GM19395 (cell line): ENCODE measurements at regions not wholly inside any gene's neighbourhood (a gene's known extent, or its start where the extent isn't known, plus 50 kb on each side); places are given as distances from the start of the nearest gene placed in this dataset.
A peak's percentile ranks its signal among the peaks of the same experiment; 100 is the strongest.
"Not testable (repeated sequence)": the region's sequence is repeated elsewhere in the genome, so short reads cannot be mapped to it uniquely, and the experiment has no call there.

Experiments
- ATAC-seq: cut with Tn5 transposase; IDR thresholded peaks from one replicate; pipeline ENCODE4 v1.9.1; 2021; ENCODE audit warnings: mild to moderate bottlenecking, moderate library complexity; ENCODE audit not compliant: unreplicated experiment

DNA sequence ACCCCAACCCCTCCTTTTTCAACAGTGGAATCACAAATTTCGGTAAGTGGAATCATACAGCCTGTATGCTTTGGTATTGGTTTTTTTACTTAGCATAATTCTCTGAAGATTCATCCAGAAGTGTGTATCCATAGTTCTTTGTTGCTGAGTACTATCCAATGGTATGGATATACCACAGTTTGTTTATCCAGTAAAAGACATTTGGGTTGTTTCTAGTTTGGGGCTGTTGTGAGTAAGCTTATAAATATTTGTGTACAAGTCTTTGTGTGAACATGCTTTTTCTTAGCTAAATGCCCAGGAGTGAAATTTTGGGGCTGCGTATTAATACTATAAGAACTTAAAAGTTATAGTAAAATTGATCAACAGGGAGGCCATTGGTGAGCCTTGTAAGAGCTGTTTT is 57.5 kb upstream of the GC start:
- ATAC-seq: no peak

DNA sequence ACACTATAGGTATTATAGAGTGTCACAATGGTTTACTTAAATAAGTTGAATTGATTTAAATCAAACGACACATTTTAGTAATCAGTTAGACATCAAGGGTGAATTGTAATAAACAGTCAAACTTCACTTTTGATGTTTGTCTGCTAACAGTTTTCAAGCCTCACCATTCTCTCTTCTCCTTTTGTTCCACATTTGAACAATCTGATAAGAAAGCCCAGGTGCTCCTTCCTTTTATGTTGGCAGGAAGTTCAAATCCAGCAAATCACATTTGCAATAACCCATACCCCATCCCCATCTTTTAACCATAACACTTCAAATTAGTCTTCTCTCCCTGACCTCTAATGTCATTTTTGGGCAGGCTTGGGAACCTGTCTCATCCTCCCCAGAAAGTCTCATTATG is 63.4 kb upstream of the GC start:
- no peak for ATAC-seq

DNA sequence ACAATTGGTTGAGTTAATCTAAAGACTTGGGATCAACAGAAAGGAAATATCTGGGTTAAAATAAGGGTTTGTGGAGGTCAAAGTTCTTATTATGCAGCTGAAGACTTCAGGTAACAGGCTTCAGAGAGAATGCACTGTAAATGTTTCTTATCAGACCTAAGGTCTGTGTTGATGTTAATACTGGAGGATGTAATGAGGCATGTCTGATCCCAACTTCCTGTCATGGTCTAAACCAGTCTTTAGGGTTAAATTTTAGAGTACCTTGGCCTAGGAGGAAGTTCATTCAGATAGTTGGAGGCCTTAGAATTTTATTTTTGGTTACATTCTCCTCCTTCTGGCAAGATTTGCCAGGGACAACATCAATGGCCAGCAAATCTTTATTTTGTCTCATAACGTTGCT is 72.1 kb upstream of the GC start:
- ATAC-seq: no peak

DNA sequence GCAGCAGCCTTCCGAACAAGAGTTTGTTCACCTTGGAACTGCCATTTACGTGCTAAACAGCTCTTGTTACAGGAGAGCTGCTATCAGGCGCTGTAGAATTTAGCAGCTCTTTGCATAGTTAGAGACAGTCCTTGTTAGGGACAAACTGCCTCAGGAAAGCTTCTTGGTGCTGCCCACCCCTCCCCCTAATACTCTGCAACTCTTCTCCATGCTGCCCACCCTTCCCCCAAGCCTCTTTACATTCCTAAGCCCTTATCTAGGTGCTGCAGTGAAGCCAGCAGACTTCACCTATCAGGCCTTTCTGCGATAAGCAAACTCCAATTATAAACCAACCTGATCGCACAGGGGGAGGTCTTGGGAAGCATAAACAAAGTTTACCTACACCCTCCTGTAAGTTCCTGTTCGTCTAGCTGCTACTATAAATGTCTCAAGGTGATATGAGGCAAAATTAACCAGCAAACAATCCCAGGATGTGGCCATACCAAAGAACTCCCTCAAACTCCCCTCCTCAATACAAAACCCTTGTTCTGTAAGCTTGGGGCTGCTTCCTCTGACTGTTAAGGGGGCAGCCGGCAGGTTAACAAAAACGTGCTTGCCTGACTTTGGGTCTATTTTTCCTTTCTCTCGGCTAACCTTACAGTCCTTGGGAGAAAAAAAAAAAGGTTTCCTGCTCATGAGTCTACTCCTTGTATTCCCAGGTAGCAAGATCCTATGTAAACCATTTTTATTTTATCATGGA is 74.0 kb upstream of the GC start:
- no peak for ATAC-seq

DNA sequence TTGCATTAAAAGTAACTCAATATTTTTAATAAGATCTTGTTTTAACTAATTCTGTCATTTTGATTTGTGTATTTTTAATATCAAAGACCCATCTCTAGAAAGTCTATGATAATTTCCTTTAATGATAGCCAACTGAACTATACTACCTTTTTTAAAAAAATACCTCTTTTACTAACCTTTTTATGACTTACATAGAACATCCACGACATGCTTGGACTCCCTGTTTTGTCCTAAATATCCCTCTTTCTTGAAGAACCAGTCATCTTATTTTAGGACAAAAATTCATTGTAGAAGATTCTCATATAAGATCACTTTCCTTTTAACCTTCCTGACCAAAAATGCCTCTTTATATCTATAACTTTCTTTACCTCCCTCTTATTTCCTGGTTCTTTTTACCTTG is 76.8 kb upstream of the GC start:
- ATAC-seq: no peak

DNA sequence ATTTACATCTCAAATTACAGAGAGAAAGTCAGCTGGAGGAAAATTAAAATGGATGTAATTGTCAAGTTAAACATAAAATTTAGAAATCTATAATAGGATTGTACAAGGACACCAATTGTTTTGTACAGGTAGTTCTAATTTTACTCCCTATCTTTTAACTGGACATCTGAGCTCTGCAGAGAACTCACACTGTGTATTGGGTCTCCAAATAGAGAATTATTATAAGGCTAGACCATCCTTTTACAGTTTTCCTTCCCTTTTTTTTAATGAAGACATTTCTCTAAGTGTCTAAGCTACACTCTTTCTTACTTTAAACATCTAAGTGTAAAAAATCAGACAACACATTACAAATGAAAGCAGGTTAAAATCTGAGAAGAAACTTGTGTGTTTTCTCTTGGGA is 78.4 kb upstream of the GC start:
- no peak for ATAC-seq

DNA sequence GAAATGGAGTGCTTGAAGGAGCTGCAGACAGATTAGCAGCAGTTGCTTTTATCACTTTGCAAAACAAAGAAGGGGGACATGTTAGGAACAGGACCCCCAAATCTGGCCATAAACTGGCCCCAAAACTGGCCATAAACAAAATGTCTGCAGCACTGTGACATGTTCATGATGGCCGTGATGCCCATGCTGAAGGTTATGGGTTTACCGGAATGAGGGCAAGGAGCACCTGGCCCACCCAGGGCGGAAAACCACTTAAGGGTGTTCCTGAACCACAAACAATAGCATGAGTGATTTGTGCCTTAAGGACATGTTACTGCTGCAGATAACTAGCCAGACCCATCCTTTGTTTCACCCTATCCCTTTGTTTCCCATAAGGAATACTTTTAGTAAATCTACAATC is 79.6 kb upstream of the GC start:
- no peak for ATAC-seq

DNA sequence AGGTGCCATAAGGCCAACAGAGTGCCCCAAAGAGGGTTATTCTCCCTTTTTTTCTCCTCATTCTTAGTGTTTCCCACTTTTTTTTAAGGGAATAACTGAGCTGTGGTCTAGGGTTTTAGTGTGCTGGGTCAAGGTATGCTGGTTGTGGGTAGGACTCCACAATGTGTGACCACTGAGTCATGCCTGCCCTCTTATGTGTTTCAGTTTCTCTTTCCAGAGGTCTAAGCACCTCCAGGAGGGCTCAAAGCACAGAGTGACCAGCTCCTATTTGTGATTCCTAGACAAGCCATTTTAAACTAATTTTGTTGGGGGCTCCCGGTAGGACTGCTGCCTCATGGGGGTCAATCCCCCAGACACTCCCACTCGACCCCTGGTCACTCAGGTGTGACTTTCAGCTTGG is 80.5 kb upstream of the GC start:
- no peak for ATAC-seq

DNA sequence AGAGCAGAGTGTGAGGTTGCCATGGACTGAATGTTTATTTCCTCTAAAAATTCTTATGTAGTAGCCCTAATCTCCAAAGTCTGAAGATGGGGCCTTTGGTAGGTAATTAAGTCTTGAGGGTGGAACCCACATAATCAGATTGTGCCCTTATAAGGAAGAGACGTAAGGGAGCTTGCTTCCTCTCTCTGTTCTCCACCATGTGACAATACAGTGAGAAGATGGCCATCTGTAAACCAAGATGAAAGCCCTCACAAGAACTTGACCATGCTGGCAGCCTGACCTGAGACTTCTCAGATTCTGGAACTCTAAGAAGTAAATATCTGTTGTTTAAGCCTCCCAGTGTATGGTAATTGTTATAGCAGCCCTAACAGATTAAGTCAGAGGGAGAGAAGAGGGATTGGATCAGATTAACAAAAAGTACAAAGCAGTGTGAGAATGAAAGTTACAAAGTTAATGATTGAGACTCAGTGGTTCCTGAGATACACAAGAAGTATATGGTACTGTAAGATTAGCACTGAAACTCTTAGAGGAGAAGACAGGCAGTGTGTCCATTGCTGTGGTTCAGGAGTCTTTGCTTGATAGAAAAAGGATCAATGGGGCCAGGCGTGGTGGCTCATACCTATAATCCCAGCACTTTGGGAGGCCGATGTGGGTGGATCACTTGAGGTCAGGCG is 82.5 kb upstream of the GC start:
- ATAC-seq: no peak

DNA sequence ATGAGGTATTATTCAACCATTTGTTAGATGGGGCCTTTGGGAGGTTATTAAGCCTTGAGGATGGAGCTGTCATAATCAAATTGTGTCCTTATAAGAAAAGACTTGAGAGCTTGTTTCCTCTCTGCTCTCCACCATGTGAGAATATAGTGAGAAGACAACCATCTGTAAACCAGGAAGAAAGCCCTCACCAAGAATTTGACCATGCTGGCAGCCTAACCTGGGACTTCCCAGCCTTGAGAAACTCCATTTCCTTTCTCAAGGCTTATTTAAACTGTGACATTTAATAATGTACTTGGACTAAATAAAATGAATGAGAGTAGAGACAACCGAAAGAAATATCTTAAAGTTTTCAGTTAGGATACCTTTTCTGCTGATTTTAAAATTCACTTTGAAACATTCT is 83.7 kb upstream of the GC start:
- ATAC-seq: no peak

DNA sequence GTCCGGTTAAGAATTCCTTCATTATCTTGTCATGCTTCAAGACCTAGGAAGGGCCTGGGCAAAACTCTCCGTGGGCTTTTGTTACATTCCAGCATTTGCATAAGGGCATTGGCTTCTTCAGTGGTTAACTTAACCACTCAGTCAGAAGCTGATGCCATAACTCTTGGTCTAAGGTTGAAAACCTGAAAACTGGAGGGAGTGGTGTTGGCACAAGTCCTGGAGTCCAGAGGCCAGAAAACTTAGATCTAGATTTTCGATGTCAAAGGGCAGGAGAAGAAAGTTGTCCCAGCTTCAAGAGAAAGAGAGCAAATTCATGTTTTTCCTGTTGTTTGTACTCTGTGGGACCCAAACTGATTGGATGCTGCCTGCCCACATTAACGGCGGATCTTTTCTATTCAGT is 86.6 kb upstream of the GC start:
- ATAC-seq: no peak

DNA sequence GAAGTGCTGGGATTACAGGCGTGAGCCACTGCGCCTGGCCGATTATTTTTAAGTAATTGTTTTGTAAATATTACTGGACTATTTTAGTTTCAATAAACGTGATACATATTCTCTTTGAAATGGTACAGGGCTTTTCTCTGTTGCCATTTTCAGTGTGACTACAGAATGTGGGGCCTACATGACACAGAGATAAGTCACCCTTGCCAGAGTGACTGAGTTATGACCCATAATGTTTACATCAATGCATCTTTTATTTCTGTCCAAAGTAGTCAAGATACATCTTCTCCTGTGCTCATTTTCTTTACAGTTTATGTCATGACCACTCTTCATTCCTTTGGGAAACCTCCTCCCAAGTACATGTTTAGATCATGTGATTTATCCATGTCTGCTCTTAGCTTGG is 88.3 kb upstream of the GC start:
- no peak for ATAC-seq

DNA sequence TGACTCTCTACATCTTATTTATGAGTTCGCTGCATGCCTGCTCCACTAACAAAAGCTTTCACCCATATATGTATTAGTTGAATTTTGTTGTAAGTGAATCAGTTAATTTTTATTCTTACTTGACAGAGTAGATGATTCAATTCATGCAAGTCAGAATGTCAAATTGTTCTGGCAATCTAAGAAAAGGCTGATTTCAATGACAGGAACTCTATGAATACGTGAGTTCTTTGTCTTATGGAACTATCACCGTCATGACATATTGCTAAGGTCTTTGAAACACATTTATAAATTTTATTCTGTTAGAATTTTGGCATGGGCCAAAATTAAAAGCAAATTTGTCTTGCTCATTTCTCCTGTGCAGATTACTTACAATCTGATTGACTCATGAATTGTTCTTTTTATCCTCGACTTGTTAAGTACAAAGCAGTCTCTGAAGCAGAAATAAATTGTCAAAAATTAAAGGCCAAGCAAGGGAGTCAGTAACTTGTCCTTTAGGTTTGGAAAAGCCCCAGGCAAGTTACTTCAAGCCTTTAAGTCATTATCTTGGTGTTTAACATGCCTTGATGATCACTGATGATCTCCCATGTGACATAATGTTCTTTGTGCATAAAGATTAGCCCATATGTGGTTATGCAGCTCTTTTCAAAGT is 89.0 kb upstream of the GC start:
- no peak for ATAC-seq

DNA sequence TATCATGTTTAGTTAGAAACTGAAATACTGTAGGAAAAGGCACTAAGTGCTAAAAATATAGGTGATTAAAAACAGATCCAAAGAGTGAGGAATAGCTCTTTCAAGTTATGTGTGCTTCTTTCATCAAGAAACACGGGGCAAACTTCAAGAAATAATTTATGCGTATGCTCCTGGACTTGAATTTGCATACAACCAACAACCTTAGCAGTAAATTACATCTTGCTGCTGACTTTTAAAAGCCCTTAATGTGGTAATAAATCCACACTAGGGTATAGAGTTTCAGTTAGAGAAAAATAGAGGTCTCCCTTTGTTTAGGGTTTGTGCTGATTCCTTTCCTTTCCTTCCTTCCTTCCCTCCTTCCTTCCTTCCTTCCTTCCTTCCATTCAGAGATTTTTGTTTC is 94.5 kb upstream of the GC start:
- no peak for ATAC-seq

DNA sequence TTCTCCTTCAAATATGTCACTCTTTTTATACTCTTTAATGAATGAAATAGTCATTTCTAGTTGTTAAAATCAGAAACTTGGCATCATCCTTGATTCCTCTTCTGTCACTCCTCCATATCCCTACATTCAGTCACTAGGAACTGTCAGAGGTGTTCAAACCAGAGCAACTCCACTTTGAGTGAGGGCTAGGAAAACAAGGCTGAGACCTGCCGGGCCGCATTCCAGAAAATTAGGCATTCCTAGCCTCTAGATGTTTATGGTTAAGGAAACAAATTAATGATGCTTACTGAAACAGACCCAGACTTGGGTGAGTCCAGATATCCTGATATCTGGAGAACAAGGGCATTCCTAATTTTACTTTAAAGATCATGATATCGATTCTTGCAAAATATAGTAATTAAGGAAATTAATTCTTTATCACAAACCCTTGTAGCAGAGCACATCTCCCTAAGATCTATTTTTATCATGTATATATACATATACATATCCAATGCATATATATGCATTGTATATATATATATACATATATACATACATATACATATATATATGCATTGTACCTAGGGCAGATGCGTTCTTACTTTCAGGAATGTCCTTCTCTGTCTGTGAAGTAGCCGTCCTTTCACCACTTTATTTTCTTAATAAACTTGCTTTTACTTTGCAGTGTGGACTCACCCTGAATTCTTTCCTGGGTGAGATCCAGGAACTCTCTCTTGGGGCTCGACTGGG is 98.4 kb upstream of the GC start:
- ATAC-seq: no peak

DNA sequence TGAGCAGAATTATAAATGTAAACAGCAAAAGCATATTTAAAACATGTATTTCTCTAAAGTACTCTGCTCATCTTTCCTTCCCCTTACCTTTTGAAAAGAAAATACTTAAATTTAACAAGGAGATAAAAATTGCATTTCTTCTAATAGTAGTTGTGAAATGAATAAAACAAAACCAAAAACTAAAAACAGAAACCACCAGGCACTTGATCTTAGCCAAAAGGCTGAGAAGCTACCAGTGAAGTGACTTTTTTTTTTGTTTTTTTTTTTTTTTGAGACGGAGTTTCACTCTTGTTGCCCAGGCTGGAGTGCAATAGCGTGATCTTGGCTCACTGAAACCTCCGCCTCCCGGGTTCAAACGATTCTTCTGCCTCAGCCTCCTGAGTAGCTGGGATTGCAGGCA is 116.5 kb upstream of the GC start:
- ATAC-seq: not testable (repeated sequence)

DNA sequence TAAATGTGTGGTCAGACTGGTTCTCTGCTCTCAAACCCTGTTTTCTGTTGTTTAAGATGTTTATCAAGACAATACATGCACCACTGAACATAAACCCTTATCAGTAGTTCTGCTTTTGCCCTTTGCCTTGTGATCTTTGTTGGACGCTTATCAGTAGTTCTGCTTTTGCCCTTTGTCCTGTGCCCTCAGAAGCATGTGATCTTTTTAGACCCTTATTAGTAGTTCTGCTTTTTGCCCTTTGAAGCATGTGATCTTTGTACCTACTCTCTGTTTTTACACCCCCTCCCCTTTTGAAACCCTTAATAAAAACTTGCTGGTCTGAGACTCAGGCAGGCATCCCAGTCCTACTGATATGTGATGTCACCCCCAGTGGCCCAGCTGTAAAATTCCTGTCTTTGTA is 121.7 kb upstream of the GC start:
- not testable (repeated sequence) for ATAC-seq

DNA sequence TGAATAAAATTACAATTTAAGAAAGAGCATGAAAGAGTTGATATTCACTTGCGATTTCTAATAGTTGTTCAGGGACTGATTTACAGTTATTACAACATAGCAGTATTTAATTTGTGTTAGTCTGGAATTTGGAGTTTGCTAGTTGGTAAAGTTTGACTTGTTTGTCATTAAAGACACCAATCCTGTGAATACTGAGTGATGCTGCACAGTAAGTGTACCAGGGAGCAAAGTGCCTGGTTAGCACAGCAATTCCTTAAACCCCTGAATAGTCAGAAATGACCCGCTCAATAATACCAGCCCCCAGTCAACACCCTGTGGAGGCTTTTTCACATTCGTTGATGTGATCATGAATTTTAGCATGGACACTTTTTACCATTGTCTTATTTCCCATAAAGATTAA is 122.2 kb upstream of the GC start:
- no peak for ATAC-seq

DNA sequence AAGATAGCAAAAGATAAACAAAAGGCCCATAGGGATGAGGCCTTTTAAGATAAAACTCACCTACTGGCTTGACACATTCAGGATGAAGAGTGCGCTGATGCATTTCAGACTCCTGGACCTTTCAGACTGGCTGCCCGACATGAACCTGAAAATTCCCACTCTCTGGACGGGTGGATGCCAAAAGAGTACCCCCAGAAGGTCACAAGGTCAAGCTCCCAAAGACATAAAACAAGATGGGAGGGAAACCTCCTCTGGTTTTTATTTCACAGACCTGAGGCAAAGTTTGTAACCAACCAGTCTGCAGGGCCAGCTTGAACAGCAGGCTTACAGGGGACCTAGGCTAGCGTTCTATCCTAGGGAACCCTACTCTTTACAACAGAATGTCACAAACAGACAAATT is 123.2 kb upstream of the GC start:
- ATAC-seq: no peak

DNA sequence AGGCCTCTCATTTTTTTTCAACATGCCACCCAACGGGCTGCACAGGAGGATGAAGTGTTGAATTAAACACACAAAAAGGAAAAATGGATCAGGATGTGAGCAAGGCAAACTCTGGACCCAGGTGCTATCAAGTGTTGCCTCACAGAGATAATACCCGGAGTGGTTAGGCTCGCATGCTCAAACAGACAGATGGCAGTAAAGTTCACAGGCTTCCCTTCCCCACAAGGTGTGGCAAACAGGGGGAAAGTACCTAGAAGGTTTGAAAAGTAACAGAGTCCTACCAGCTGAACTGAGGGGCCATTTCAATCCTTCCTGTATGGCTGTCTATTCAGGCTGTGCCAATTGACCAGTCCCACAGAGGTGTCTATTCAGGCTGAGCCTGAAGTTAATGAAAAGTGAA is 123.9 kb upstream of the GC start:
- peak; percentile 67 for ATAC-seq

DNA sequence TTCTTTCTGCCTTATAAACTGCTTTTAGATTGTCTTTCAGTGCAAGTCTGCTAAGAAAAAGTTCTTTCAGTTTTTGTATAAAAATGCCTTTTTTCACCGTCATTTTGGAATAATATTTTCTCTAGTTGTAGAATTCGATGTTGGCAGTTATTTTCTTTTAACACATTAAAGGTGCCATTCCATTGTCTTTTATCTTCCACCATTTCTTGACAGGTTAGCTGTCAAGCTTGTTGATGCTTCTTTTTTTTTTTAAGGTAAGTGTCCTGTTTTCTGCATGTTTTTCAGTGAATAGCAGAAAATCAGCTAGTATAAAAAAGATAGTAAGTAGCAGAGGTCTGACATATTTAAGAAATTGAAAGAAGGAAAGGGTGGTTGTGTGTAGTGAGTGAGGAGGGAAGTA is 118.5 kb upstream of the NPFFR2 start:
- ATAC-seq: no peak

DNA sequence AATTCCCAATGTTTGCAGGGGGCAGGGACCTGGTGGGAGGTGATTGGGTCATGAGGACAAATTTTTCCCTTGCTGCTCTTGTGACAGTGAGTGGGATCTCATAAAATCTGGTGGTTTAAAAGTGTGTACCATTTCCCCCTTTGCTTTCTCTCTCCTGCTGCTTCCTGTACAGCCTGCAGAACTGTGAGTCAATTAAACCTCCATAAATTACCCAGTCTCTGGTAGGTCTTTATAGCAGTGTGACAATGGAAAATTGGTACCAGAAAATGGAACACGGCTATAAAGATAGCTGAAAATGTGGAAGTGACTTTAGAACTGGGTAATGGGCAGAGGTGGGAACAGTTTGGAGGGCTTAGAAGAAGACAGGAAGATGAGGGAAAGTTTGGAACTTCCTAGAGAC is 108.7 kb upstream of the NPFFR2 start:
- no peak for ATAC-seq
